ENCODE measurements at regions not wholly inside any gene's neighbourhood (a gene's known extent, or its start where the extent isn't known, plus 50 kb on each side); places are given as distances from the start of the nearest gene placed in this dataset.
A peak's percentile ranks its signal among the peaks of the same experiment; 100 is the strongest.
"Not testable (repeated sequence)": the region's sequence is repeated elsewhere in the genome, so short reads cannot be mapped to it uniquely, and the experiment has no call there.

DNA sequence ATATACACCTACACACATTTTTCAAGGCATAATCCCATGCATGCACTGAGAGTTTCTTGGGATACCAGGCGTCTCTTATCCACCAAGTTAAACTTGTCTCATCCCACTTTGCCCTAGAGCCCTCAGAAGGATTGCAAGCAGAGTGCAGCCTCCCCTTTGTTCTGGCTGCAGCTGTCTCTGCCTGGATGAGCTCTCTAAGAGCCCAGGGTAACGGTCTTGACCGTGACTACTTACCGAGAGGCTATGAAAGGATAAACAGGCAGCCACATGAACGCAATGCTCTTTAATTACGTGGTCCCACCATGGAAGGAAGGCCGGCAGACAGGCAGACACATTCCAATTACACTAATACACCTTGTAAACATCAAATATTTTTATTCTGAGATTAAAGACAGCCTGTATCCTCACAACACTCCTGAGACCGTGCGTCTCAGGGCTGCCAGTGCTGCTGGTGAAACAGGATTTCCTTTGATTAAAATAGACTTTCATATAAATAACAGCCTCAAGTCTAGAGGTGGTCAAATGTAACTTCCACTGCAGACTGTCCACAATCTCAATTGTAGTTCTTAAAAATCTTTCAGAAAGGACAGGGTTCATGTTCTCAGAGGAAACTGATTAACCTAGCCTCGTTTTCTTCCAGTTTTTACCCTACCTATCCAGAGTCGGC, 210.0 kb upstream of the PRDM1 start:
- no peak for DNase-seq

DNA sequence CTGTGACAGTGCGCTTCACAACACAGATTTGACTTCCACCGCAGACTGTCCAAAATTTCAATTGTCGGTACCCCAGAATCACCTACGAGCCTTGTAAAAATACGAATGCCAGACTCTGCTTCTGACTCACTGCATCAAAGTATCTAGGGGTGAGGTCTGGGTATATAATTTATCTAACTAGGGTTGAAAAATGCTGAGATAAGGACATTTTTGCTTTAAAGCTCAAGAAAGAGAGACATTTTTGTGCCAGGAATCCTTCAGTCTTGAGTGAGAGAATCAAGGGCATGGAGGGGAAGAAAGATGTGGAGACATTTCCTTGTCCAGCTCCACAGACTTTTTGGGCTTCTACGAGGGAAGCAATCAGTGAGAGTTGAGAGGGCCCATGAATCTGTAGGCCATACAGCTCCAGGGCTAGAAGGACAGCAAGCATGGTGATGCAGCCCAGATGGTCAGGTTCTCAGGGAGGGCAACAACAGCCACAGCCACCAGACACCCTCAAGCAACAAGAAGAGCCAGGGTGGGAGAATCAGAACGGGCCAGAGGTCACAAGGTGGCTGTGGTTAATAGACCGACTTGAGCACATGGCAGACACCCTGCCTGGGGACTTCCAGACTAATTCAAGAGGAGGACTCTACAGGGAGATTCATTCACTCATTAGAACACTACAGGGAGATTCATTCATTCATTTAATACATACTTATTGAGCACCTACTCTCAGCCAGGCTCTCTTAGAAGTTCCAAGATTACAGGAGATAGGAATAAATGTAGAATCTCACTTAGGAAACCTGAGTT, 211.1 kb upstream of the PRDM1 start:
- no peak for DNase-seq

DNA sequence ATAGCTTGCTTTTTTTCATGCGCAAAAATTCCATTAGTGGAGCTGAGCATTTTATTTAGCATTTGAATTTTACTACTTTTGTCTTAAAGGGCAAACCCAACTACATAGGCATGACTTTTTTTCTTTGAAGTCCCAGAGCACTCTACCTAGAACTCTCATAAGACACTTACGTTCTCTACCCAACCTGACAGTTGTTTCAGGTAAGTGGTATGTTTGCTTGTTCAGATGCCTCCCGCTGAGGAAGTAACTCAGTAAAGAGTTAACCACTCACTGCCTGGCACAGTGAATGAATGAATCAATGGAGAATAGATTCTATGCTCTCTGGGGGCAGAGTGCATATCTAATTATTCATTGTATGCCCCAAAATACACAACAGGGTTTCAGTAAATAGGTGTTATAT, 212.3 kb upstream of the PRDM1 start:
- DNase-seq: no peak

DNA sequence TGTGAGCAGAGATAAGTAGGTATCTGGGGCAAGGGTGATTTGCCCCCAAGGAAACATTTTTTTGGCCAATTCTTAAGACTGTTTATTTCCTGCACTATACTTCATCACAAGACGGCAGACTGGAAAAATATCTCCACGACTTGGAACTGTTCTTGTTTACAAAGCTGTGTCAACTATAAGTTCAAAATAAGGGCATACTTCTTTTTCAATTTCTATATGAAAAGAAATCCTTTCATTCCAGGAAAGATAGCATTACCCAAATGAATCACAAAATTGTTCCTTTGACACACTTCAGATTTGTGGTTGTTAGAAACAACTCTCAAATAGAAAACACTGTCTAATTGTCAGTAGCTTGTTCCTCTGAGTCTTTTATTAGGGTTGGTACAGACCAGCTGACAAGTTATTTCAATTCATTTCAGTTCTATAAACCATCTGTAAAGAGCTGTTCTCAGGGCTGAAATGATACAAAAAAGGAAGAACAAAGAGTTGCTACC, 212.9 kb upstream of the PRDM1 start:
- DNase-seq: peak; percentile 51

DNA sequence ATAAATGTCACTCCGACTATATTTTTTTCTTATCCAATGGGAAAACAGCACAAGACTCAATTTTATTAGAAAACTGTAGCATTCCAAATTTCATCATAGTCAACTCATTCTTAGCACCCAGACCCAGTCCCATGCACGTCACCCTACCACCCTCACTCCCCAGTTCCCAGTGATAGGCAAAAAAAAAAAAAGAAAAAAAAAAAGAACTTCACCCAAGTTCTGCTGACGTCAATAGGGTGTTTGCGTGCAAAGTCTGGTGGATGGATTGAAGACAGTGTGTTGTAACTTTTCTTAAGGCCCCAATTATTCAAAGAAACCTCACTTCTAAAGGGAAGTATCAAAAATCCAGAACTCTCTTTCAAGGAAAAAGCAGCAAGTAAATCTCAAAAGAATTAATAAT, 213.9 kb upstream of the PRDM1 start:
- DNase-seq: no peak

DNA sequence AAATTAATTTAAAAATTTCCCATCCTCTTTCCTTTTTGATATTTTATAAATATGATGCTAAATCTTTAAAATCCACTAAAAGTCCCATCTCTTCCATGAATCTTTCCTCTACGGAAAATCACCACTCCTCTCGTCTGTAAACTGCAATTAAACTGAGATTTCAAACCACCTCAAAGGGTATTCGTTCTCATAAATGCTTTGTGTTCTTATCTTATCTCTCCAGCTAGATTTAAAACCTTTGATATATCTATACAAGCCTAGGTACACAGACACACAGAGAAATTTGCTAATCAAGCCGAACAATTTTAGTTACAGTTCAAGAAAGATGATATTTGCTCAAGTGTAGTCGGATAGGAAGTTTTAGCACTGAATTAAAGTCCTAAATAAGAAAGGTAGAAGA, 214.6 kb upstream of the PRDM1 start:
- DNase-seq: no peak

DNA sequence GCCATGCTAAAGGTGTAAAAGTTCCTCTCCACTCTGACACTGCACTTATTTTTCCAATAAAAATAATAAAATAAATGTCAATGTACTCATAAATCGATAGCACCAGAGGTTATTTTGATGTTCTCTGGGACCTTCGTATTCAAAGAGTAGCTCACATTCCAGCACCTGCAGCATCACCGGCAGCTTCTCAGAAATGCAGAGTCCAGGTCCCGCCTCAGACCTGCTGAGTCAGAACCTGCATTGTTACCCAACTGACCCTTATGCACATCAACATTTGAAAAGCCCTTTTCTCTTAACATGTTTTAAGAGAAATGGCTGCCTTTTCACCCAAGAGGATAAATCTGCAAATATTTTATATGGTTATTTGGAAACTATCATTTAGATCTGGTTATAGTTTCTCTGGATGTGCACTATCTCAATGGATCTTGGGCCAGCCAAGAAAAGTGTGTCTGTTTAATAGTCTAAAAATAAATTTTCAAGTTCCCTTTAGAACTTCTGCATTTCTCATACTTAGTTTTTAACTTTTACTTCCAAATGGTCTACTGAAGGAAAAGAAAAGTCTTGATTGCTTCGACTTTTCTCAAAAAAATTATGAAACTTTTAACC, 216.2 kb upstream of the PRDM1 start:
- no peak for DNase-seq

DNA sequence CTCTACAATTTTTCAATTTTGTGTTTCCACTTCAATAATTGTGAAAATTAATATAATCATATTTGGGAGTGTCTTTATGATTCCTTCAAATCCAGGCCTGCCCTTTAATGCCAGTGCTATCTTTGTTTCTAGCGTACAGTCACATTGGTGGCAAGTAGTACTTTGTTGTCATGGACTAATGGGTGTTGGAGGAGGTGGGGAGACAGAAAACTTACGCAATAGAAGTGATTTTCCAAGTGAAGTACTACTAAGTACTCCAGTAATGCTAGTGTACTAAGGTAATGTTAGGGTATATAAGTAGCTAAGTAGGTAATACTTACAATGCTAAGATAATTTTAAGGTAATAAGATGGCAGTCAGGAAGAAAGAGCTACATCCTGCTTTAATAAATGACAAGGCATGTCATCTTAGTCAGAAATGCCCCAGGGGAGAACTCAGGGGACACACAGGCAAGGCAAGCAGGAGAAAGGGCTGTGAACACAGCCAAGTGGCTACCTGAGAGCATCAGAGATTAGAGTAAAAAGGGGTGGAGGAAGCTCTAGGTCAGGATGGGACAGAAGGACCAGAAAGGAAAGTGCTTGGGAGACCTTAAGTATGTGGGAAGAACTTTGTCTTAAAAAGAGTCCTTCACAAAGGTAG, 217.2 kb upstream of the PRDM1 start:
- DNase-seq: no peak

DNA sequence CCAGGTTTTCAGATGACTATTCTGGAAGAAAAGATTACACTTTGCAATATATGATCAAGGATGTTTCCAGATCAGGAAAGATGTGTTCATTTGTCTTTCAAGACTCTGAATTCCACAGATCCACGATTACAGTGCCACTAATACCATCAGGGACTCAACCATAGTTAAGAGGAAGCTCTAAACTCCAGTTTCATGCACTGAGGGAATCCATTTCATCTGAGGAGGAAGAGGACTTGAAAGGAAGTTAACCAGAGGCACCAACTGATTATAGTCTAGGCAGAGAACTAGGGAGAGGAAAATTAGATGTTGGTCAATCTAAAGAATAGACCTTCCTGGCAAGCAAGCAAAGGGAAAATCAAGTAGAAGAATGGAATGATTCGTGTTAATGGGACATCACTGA, 218.3 kb upstream of the PRDM1 start:
- no peak for DNase-seq

DNA sequence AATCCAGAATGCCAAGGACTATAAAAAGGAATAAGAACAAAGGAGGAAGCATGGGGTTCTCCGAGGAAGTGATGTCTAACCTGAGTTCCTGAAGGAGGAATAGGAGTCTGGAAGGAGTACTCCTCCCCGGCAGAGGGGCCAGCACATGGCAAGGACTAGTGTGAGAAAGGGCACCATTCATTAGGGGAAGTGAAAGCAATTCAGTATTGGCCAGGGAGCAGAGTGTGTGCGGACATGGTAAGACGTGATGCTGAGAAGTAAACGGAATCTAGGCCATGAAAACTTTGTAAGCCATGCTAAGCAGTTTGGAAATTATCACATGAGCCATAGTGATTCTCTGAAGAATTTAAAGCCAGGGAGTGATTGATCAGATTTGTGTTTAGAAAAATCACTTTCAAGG, 218.9 kb upstream of the PRDM1 start:
- DNase-seq: no peak

DNA sequence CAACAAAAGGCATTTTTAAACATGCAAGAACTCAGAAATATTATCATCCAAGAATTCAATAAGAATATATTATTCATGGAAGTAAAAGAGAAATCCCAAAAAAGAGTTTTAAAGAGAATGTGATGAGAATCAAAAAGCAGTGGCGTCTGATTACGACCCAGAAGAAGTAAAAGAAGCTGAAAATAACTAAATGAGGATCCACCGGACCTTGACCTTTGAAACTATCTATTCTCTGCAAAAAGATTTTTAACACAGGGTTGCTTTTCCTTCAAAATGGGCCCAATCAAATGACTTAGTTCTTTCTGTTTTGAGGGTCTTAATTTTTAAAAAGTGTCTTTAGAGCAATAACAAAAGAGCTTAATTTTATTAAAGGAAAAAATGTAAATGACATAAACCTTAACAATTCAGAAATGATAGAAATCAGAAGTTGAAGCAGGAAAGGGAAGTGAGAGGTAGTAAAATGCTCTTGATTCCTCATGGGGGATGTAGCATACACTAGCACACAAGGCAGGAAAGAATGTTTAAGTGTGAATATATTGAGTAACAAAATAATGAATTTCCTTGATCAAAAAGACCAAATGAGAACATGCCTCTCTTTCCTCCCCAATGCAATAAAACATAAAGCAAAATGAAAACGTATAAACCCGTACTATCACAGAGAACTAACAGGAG, 223.1 kb upstream of the PRDM1 start:
- no peak for DNase-seq

DNA sequence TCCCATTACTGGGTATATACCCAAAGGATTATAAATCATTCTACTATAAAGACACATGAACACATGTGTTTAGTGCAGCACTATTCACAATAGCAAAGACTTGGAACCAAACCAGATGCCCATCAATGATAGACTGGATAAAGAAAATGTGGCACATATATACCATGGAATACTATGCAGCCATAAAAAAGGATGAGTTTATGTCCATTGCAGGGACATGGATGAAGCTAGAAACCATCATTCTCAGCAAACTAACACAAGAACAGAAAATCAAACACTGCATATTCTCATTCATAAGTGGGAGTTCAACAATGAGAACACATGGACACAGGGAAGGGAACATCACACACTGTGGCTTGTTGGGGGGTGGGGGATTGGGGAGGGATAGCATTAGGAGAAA, 225.2 kb upstream of the PRDM1 start:
- not testable (repeated sequence) for DNase-seq

DNA sequence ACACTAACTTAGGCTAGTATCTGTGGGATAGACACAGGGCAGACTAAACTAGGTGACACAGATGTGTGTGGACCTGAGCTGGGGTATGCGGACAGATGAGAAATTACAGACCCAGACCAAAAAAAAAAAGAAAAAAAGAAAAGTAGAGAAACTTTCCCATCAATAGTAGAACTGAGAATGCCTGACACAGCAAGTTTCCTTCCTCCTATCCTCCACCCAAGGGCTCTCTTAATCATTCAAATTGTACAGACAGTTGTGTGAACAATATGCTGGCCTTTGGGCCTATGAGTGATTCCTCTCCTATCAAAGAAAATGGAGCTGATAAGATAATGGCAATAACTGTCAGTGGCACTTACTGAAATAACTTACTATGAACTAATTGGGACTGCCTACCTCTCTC, 226.7 kb upstream of the PRDM1 start:
- DNase-seq: no peak

DNA sequence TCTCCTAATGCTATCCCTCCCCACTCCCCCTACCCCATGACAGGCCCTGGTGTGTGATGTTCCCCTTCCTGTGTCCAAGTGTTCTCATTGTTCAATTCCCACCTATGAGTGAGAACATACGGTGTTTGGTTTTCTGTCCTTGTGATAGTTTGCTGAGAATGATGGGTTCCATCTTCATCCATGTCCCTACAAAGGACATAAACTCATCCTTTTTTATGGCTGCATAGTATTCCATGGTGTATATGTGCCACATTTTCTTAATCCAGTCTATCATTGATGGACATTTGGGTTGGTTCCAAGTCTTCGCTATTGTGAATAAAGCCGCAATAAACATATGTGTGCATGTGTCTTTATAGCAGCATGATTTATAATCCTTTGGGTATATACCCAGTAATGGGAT, 227.5 kb upstream of the PRDM1 start:
- DNase-seq: not testable (repeated sequence)

DNA sequence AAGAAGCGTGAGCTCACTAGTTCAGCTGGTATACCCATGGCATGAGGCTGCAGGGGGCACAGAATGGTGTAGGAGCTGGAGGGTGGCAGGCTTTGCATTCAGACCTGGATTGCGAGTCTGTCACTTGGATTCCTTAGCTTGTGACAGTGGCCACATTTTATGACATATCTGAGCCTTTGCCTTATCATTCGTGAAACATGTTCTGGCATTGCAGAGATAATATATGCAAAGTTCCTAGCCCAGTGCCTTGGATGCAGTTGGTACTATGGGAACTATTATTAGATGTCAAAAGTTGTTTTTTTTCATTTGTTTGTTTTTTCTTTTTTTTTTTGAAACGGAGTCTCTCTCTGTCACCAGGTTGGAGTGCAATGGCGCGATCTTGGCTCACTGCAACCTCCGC, 230.7 kb upstream of the PRDM1 start:
- no peak for DNase-seq

DNA sequence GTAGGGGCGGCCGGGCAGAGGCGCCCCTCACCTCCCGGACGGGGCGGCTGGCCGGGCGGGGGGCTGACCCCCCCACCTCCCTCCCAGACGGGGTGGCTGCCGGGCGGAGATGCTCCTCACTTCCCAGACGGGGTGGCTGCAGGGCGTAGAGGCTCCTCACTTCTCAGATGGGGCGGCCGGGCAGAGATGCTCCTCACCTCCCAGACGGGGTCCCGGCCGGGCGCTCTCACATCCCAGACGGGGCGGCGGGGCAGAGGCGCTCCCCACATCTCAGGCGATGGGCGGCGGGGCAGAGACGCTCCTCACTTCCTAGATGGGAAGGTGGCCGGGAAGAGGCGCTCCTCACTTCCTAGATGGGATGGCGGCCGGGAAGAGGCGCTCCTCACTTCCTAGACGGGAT, 232.2 kb upstream of the PRDM1 start:
- not testable (repeated sequence) for DNase-seq

DNA sequence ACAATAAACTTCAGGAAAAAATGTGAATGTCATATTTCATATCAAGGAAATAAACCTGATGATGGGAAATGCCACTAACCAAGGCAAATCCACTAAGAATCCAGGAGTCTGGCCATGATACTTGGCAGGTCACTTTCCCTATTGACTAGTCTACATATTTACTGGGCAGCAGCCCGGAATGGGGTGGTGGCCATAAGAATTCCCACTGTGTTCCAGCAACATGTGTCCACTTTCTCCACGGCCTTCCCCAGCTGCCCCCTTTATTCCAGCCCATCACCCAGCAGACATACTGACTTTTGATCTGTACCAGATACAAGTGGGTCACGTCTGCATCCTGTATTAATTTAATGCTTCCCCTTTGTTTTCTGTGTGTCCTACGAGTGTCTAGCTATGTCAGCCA, 234.5 kb upstream of the PRDM1 start:
- no peak for DNase-seq

DNA sequence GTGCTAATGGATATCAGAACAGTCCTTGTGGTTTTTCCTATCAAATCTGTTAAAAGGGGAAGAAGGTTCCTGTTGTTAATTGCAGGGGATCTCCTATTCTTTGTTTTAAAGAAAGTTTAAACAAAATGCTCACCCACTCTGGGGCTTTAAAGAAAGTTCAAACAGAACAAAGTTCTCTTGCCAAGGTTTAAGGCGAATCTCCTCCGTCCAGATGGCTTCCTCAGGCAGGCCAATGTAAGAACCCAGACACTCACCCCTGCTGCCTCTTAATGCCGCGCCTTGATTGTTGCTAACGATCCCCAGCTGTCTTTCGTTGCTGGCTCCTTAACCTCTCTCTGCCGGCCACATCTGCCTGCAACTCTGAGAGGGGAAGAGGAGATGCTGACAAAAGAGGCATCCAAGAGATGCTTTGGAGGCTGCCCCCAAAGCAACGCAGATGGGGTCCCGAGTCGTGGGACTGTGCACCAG, 235.0 kb upstream of the PRDM1 start:
- DNase-seq: no peak

DNA sequence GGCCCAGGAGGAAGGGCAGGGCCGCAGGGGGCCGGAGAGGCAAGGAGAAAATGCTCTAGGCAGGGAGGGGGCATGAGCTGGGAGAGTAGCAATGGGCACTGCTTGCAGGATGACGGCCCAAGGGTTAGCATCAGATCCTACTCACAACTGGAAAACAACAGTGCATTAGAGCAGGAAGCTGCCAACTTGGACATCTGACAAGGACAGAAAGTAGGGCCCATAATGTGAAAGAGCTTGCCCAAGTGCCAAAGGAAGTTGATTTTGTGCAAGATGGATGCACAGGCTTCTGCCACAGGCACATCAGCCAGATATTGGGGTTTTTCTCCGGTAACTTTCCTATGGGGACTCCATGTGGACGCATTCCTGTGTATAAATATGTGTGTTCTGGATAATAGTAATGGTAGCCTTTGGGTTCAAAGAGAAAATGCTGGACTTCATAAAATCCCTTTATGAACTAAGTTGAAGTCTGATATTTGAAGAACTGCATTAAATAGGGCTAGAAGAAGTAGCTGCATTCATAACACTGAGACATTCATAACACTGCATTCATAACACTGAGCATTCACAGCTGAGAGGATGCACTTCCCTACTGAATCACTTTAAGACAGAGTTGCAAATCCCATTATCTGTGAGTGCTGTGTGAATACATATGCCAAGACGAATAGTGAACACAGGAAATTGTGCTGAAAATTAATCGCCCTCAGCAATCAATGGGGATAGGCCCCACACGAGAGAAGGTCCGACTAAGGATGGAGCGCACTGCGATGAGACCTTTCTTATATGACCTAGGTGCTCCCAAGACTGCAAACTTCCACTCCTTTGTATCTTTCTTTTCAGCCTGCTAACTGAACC, 235.6 kb upstream of the PRDM1 start:
- no peak for DNase-seq

DNA sequence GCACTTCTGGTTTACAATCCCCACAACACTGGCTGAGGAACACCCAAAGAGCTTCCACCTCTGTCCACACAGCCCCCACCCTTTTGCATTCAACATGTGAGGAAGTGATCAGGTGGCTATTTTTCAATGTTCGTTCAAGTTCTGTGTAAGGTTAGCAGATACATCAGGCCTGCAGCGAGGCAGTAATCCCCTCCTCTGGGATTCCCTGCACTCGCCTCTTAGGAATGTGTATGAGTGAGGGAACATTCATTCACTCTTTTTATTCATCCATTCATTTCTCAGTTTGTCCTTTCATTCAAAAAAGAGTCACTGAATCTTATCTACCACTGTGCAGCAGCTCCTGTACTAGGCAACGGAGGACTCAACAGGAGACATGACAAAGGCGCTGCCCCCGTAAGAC, 236.4 kb upstream of the PRDM1 start:
- DNase-seq: no peak

DNA sequence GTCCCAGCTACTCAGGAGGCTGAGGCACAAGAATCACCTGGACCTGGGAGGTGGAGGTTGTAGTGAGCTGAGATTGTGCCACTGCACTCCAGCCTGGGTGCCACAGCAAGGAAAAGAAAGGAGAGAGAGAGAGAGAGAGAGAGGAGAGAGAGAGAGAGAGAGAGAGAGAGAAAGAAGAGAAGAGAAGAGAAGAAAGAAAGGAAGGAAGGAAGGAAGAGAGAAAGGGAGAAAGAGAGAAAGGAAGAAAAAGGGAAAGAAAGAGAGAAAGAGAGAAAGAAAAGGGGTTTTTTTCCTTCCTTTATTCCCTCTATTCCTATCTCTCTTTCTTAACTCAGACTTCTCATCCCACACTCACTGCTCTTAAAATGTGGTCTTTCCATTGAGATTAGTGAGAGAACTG, 238.7 kb upstream of the PRDM1 start:
- DNase-seq: no peak

DNA sequence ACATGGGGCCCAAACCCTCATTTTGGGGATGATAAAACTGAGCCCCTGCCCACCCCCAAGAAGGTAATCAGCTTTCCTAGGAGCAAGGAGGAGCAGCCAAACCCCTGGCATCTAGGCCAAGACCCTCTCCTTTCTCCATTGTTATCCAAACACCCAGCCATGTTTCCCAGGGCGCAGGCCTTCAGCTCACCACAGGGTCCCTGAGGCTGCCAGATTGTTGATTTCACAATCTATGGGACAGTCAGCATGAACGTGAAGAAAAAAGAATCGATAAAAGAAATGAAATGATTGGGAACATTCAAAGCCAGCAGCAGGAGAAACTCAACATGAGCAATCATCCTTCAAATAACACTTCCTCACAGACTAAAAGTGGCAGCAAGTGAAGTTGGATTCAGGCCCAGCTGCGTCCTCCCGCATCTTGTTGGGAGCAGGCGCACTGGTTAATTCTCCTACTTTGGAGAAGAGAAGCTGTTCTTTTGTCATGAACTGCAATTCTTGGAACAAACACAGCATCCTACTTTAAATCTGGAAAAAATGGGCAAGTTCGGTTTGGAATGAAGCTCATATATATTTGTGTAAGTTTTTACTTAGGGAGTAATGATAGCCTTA, 241.8 kb upstream of the PRDM1 start:
- no peak for DNase-seq

All from activated CD4-positive, alpha-beta T cell treated with anti-CD3 and anti-CD28 coated beads, Interleukin-2, Interleukin-6, amounts not matched to agents 100 ng/mL and 50 ng/mL, durations not matched to agents 16 hours and 8 hours (primary cell).